Epidermal melanocyte (primary cell): ENCODE measurements at regions not wholly inside any gene's neighbourhood (a gene's known extent, or its start where the extent isn't known, plus 50 kb on each side); places are given as distances from the start of the nearest gene placed in this dataset.
"Not testable (repeated sequence)": the region's sequence is repeated elsewhere in the genome, so short reads cannot be mapped to it uniquely, and the experiment has no call there.

Experiments
- DNase-seq: peaks from one replicate; pipeline ENCODE4 v3.0.0; 2011; ENCODE audit warnings: low spot score; ENCODE audit not compliant: insufficient read length

DNA sequence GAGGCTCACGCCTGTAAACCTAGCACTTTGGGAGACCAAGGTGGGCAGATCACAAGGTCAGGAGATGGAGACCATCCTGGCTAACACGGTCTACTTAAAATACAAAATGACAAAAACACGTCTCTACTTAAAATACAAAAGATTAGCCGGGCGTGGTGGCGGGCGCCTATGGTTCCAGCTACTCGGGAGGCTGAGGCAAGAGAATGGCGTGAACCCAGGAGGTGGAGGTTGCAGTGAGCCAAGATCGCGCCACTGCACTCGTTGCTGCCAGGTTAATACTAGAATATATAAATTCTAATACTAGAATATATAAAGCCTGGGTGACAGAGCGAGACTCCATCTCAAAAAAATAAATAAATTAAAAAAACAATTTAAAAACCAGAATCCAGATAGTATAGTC lies 588.7 kb upstream of the CDH7 start:
- DNase-seq = not testable (repeated sequence)

DNA sequence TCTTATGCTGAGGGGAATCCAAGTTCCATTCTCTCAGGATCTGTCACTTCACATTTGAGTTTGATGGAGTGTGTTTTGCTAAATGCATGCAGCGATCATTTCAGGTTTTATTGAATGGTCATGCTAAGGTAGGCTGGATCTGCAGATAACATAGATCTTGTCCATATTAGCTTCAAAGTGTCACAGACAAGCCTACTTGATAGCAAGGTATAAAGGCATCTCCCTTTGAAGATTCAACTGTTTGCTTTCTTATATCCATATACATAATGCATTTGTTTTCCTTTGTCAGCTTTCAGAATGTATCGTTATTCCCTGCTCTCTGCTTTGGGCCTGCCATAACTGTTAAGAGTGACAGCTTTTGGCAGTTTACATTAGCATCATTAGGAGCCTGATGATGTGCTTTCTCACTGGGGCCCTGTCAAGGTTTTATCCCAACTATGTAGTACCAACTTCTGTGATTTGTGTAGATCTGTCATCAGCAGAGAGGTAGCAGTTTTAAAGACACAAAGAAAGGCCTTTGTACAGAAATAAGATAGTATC lies 604.3 kb upstream of the CDH7 start:
- no peak for DNase-seq

DNA sequence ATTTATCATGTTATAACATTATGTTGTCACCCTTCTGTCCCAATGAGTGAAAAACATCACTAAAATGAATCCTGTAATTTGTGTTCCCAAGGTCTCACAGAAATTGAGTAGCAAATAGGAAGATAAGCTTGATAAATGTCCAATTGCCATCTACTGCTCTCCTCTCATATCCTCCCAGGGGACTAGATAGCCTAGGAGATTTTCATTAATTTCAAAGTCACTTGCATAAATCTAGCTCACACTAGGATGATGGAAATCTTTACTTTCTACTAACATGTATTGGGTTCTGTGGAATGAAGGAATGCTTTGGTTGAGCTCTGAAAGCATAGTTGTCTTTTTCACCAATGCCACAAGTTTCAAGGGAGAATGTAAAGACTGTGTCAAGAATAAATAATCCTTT lies 605.5 kb upstream of the CDH7 start:
- DNase-seq = no peak

DNA sequence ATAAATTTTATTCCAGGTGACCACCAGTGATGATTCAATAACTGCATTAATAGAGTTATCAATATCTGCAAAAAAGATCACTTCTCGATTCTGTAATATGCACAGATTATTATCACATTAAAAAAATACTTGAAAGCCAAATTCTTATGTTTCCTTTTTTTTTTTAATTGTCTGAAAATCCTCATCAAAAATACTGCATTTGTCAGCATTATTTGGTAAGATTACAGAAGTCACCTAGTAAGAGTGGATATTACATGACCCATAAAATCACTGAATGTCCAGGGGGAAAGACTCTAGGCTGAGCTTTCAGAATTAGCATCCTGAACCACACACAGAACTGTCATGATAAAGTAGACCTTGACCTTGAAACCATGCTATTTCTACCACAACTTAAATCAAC lies 617.2 kb upstream of the CDH7 start:
- no peak for DNase-seq

DNA sequence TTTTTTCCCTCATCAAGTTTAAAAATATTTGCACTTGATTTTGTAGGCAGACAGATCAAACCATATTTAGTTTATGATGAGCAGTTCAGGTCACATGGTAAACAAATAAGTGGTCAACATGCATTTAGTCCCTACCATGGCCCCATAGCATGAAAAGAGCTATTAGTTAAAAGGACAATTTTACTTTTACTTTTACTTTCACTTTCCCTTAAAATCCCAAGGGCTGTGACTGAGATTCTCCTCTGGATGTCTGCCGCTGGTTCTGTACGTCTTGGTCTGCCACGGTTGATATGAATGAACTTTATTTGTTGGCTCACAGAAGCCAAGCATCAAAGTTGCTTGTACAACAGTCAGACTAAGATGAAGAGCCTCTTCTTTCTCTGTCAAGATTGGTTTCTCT lies 626.2 kb upstream of the CDH7 start:
- no peak for DNase-seq

DNA sequence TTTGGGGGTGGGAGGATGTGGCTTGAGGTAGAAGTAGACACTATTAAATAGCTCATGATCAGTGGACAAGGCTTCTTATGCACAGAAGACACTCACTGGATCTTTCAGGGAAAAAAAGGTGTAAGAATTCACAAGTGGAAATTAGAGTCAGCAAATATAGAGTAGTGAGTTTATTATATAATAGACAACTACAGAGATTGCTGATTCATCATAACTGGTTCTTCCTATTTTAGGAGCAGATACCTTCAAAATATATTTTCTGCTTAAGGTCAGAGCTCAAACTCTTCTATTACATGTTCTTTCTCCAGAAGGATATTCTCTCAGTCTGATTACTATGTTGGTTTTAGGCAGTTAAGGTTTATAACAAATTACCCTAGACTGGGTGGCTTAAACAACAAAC lies 646.9 kb upstream of the CDH7 start:
- no peak for DNase-seq

DNA sequence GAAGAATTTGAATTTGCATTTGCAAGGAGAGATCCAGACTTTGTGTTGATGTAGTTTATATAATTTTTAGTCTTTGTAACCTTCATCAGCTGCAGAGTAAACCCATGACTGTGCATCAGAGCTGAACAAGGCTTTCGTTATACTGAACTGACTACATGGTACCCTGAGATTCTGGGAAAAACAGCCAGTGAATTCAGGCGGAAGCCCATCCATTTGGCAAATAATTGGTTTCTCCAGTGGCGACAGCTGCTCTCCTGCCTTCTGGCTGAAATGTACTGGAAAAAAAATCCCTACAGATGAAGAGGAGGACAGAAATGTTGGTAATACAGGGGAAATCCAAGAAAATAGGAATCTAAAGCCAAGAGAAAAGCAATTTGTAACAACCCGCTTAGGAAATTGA lies 657.5 kb upstream of the CDH7 start:
- no peak for DNase-seq

DNA sequence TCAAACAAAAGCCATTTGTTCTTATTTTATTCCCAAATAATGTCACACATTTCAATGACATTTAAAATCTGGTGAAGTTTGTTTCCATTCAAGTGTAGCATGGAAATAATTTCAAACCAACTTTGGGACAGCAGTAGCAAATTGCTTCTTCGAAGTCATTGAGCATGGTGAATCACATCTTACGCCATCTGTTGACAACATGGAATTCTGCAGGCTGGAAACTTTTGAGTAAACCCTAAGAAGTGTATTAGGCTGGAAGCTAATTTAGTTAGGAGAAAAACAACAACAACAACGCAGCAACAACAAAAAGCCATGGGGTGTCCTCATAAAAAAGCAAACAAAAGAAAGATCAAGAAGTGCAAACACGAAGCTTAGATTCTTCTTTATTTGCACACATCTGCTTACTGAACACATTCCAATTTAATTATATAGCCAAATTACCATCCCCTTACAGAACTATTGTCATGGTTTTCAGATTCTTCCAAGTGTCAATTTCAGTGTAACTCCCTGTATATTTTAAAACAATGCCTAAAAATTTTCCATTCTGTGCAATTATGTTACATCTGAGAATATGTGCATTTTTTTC lies 659.0 kb upstream of the CDH7 start:
- peak; percentile 29 for DNase-seq

DNA sequence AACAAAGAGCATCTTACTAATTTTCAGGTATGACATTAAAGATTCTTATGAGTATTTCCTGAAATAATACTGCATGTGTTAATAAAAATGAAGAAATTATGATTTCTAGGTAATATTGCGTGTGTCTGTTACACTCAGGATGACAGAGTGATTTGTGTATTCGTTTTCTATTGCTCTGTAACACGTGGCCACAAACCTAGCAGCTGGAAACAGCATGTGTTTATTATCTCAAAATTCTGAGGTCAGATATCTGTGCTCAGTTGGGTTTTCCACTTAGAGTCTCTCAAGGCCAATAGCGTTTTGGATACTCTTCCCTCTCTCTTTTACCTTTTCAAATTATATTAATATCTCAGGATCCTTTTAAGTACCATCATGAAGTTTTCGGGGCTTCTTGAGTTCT lies 667.9 kb upstream of the CDH7 start:
- DNase-seq = no peak

DNA sequence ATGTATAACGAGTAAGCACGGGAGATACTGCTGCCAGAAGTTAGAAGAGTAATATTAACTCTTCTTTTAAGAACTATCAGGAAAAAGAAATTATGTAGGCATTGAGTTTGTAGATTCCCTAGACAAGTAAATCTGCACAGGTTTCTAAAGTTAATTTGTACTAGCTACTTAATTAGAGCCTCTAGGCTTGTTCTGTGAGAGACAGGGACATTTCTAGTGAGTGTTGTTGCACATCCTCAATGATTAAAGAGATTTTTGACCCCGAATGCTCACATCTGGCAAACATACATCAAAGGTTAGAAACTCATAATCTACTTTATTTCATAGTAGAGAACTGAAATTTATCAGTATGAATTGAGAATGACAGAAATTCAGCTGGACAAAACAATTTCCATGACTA lies 669.0 kb upstream of the CDH7 start:
- no peak for DNase-seq

DNA sequence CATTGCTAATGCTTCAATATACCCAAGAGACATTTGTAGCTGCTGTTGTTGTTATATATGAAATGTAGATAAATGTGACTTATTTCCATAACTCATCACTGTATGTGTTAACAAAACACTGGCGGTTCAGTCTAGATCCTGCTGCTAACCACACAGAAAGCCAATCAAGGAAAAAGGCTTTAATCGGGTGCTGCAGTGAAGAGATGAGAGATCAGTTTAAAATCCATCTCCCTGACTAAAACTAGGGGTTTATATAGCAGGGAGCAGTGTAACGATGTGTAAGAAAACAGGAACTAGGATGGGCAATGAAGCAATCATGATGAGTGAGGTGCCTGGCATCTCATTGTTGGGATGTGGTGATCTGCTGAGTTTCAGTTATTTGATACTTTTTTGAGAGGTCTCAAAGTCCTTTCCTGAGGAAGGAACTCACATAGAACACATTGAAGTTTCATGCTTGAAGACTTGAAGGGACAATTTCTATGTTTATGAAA lies 677.7 kb upstream of the CDH7 start:
- no peak for DNase-seq

DNA sequence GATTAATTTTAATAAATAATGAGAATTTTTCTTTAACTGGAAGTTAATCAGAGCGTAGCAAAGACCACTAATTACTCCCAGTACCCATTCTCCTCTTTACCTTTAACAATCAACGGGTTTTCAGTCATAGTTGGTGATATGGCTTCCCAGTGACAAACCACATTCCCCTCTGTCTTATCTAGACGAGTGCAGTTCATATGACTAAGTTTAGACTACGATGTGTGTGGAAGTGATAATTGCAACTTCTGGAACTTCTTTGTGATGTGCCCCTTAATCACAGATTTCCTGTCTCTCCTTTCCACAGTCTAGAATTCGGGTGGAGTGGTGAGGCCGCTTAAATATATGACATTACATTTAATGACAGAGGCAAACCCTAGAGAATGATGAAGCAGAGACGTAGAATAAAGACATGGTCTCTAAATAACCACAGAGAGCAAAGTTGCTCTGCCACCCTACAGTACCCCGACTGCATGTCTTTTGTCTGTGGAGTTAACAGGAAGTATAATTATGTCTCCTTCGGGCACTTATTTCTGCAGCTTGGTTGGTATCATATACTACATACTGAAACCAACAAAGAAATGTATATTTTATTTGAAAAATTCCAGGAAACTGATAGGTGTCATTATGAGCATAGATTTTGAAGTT lies 693.3 kb upstream of the CDH7 start:
- no peak for DNase-seq

DNA sequence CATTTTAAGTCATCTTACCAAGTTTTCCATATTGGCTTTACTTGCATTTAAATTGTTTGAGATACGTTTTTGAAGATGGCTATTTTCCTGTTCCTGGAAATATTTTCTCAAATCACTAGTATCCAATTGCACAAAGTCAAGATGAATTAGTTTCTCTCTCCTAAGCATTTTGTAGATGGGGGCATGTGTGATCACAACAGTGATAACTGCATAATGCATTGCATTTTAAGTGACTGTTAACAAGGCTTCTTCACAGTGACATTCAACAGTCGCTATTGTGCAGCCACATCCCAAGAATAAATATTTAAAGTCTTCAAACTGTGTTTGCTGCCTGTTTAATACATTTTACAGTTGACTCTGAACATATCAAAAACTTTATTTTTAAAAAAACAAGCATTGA lies 694.2 kb upstream of the CDH7 start:
- DNase-seq = no peak

DNA sequence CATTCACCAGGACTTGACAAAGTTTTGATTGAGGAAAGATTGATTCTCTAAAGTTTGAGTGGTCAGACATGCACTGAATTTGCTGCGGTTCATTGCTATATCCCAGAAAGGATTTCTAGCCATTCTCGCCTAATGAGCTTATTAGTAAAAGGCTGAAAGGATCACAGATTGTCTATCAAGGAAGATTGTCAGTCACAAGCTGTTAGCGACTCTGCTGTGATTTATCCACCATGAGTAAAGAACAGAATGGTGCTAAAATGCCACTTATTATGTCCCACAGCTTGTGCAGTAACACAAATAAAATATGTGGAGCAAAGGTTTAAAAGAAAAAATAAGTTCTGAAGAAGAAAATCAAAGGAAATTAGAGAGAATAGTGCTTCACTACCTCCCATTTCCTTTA lies 701.2 kb upstream of the CDH7 start:
- DNase-seq = no peak

DNA sequence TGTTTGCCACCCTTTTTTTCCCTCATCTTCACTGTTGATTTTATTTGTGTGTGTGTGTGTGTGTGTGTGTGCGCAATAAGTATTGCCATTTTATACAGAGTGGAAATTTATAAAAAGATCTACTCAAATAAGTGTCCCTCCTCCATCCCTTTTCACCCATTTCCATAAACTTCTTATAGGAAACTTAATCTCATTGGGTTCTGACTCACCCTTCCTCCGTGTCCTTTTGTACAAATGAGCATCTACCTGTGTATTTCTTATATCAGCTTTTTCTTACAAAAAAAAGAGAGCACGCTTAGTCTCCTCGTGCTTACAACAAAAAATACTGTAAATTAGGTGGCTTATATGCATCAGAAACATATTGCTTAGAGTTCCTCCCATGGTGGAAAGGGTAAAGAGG lies 711.2 kb upstream of the CDH7 start:
- no peak for DNase-seq

DNA sequence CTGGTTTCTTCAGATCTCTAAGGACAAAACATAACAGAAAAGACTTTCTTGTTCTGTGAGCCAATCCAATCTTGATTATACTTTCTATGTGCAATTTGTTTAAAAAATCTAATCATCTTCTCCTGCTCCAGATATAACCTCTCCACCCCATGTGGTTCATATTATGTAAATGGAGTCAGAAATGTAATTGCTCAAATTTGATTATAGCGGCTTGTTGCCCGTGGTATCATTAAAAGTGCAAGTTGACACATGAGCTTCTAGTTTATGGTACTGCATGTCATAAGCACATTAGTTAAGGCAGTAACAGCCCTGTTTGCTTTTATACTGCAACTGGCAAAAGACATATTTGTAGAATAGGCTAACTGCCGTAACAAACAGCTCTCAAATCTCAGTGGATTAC lies 715.1 kb upstream of the CDH7 start:
- DNase-seq = no peak

DNA sequence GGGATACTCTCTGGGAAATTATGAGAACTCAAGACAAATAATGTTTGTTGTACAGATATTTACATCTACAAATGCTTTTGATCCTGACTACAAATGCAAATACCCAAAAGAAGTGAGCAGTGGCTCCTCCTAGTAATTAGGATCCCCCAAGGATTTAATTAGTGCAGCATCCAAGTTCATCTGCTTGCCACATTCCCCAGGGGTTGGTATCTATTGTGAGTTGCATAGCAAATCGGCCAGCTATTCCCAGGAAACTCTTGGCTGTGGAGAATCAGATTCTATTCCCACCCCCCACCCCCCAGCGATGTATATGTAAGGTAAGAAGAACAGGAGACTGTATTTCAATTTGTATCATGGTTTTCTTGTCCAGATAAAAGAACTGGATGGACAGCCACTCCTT lies 725.1 kb upstream of the CDH7 start:
- no peak for DNase-seq

DNA sequence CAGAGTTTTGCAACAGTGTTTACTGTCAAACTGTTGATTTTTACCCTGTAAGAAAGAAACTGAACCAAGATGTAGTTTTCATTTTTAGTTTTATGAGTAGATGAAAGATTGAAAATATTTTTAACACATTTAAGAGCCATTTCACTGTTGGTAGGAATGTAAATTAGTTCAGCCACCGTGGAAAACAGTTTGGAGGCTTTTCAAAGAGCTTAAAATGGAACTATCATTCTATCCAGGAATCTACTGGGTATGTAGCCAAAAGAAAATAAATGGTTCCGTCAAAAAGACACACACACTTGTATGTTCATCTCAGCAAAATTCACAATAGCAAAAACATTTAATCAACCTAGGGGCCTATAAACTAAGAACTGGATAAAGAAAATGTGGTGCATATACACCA lies 729.8 kb upstream of the CDH7 start:
- DNase-seq = no peak

DNA sequence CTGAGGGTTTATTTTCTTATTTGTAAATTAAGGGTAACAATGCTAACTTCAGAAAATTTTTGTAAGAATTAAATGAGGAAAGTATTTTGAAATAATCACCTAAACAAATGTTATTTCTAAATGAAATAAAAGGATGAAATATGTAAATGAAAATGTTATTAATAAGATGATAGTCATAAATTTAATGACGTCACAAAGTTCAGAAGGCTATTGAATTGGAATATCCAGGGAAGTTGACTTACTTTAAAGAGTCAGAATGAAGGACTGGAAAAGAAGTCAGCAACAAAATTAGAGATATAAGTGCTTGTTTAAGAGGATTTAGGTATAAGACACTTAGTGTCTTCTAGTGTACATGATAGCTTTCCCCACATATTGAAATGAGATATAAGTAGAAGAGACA lies 732.6 kb upstream of the CDH7 start:
- DNase-seq = no peak

DNA sequence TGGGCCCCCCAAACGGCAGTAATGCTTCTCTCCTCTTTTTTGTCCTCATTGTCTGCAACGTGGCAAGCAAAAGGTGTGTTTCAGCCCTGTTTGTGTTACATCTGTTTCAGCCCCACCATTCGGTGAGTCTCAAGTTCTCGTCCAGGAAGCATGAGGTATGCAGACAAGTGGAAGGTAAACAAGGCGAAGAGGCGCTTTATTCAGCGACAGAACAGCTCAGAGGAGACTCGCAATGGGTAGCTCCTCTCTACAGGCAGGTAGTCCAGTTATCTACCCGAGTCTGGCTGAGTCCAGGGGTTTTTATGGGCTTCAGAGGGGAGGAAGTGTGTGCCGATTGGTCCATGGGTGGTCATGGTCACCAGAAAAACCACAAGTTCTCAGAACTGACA lies 733.4 kb upstream of the CDH7 start:
- no peak for DNase-seq

DNA sequence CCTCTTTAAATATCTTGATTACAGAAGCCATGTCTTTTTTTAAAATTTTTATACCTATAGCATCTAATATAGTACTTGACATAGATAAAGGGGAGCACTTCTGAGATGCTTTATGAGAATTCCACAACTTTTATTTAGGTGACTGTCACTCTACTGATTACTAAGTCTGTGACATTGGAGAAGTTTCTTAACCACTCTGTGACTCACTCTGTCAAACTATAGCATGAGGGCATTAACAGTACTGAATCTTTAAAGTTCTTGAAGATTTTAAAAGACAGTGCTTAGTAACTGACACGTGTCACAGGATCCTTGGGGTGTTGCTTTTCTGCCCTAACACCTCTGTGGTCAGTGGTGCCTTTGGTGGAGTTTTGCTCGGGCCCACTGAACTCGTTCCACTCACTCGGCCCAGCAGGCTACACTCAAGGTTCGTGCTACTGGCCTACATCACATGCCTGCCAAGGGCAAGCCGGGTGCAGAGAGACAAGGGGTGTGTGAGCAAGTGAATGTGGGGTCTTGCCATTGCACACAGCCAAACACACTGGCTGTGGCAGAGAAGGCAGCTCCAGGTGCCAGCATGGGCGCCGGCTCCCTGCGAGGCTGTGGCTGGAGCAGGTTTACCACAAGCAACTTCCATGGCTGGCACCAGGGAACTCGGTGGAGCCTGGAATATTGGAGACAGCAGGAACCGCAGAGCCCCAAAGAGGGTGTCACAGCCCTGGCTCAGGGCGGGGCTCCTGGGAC lies 734.0 kb upstream of the CDH7 start:
- DNase-seq = no peak

DNA sequence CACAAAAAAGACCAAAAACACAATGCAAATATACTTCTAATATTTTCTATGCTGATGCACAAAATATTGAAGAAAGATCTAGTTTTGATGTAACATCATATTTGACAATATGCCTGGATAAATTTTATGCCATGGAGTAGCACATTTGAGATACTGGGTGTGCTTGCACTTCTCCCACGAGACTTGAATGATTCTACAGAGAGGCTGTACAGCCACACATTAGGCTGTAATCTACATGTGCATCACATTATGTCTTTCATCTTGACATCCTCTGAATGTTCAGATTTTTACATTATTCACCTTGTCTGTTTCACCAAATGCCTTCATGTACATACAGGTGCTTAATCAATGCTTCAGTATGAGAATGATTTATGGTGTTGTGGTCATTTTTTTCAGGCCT lies 756.4 kb upstream of the CDH7 start:
- no peak for DNase-seq

DNA sequence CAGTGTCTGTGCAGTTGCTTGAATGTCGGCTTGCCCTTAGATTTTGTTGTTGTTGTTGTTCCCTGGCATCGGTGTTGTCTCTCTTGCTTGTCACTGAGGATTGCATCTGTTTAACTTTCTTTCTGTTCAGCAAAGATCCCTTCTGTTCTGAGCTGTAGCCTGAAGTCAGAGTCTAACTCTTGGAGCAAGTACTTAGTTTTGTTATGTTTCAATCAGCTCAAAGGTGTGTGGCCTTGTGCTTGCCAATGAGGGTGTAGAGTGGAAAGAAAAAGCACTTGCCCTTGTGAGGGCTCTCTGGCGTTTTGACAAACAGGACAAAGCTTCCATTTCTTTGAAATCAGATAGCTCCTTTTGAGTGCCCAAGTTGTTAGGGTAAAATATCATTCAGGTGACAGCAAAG lies 757.1 kb upstream of the CDH7 start:
- DNase-seq = no peak
